CD14-positive monocyte (primary cell): ENCODE measurements at regions not wholly inside any gene's neighbourhood (a gene's known extent, or its start where the extent isn't known, plus 50 kb on each side); places are given as distances from the start of the nearest gene placed in this dataset.

ENCODE experiments used
- DNase-seq, 3 donors: peaks; one replicate each; pipeline ENCODE4 v3.0.0-alpha.2; 2011 to 2022
- H2AFZ ChIP-seq: 2 replicates; pipeline ENCODE4 v1.6.0; 2012; ENCODE audit warnings: mild to moderate bottlenecking, low read depth, low read length, inconsistent platforms; ENCODE audit not compliant: insufficient read depth, poor library complexity, severe bottlenecking
- H3K27ac ChIP-seq, 2 donors: 1 replicate in 1 of 2; 2 replicates in 1 of 2; pipeline ENCODE4 v1.5.1; 2012 to 2013; ENCODE audit warnings: low read length in 2 of 2, control low read depth in 1 of 2, inconsistent platforms in 1 of 2, low read depth in 1 of 2, mild to moderate bottlenecking in 1 of 2
- H3K27me3 ChIP-seq, 2 donors: one replicate each; pipeline versions ENCODE4 v1.6.0 to v1.6.1; 2011 to 2013; ENCODE audit warnings: low read length in 2 of 2; ENCODE audit not compliant: control insufficient read depth in 2 of 2, insufficient read depth in 2 of 2
- H3K36me3 ChIP-seq, 2 donors: replicated peaks in 1 of 2; 1 replicate in 1 of 2; 2 replicates in 1 of 2; pipeline versions ENCODE4 v1.5.1 to v1.6.1; 2012 to 2013; ENCODE audit warnings: low read length in 2 of 2, control low read depth in 1 of 2, inconsistent platforms in 1 of 2, mild to moderate bottlenecking in 1 of 2; ENCODE audit not compliant: insufficient read depth in 2 of 2, control insufficient read depth in 1 of 2
- H3K4me1 ChIP-seq, 2 donors: 1 replicate in 1 of 2; 2 replicates in 1 of 2; pipeline versions ENCODE4 v1.5.1 to v1.6.1; 2012 to 2013; ENCODE audit warnings: low read length in 2 of 2, control low read depth in 1 of 2, inconsistent platforms in 1 of 2, mild to moderate bottlenecking in 1 of 2, moderate library complexity in 1 of 2; ENCODE audit not compliant: insufficient read depth in 2 of 2, control insufficient read depth in 1 of 2
- H3K4me2 ChIP-seq: replicated peaks from 2 replicates; pipeline ENCODE3; 2012; ENCODE audit warnings: low read length, moderate library complexity, mild to moderate bottlenecking; ENCODE audit not compliant: poor library complexity, severe bottlenecking; ENCODE audit errors: extremely low read depth
- H3K4me3 ChIP-seq, 3 experiments: fragments of 200-600 bp in 1 of 3; sonication (generic) in 1 of 3; replicated peaks in 1 of 3; 1 replicate in 2 of 3; 2 replicates in 1 of 3; pipeline ENCODE4 v1.5.1; 2011 to 2013; ENCODE audit warnings: low read length in 3 of 3, mild to moderate bottlenecking in 3 of 3, control low read depth in 2 of 3, low read depth in 2 of 3, inconsistent platforms in 1 of 3, moderate library complexity in 1 of 3
- H3K79me2 ChIP-seq: 2 replicates; pipeline ENCODE4 v1.6.0; 2012; ENCODE audit warnings: mild to moderate bottlenecking, control low read depth, inconsistent platforms, low read length, moderate library complexity; ENCODE audit not compliant: insufficient read depth
- H3K9ac ChIP-seq: 2 replicates; pipeline ENCODE4 v1.6.0; 2017; ENCODE audit warnings: low read length, mild to moderate bottlenecking; ENCODE audit not compliant: insufficient read depth, poor library complexity, severe bottlenecking
- H3K9me3 ChIP-seq, 2 donors: replicated peaks in 1 of 2; 1 replicate in 1 of 2; 2 replicates in 1 of 2; pipeline versions ENCODE4 v1.5.1 to v1.6.1; 2012 to 2013; ENCODE audit warnings: low read length in 2 of 2, control low read depth in 1 of 2; ENCODE audit not compliant: control insufficient read depth in 1 of 2, insufficient read depth in 1 of 2
- H4K20me1 ChIP-seq: 2 replicates; pipeline ENCODE4 v1.6.0; 2012; ENCODE audit warnings: mild to moderate bottlenecking, low read length, control low read depth, moderate library complexity; ENCODE audit not compliant: insufficient read depth
- H3K27ac Mint-ChIP-seq, 7 donors: one replicate each; pipeline ENCODE4 v1.8.0; 2020; ENCODE audit warnings: mild to moderate bottlenecking in 7 of 7, mixed read lengths in 7 of 7, moderate library complexity in 6 of 7, inconsistent platforms in 2 of 7
- H3K27me3 Mint-ChIP-seq, 3 donors: one replicate each; pipeline ENCODE4 v1.8.0; 2021 to 2022; ENCODE audit warnings: low read depth in 3 of 3, mild to moderate bottlenecking in 3 of 3, mixed read lengths in 3 of 3, moderate library complexity in 3 of 3, inconsistent platforms in 1 of 3
- H3K36me3 Mint-ChIP-seq, 2 donors: one replicate each; pipeline ENCODE4 v1.8.0; 2020; ENCODE audit warnings: mixed read lengths in 2 of 2, inconsistent platforms in 1 of 2, mild to moderate bottlenecking in 1 of 2
- H3K4me1 Mint-ChIP-seq: one replicate; pipeline ENCODE4 v1.8.0; 2020; ENCODE audit warnings: mild to moderate bottlenecking, mixed read lengths
- H3K4me3 Mint-ChIP-seq, 2 donors: one replicate each; pipeline ENCODE4 v1.8.0; 2020; ENCODE audit warnings: mild to moderate bottlenecking in 2 of 2, mixed read lengths in 2 of 2, moderate library complexity in 1 of 2
- H3K9me3 Mint-ChIP-seq, 7 donors: one replicate each; pipeline ENCODE4 v1.8.0; 2020 to 2022; ENCODE audit warnings: mixed read lengths in 7 of 7, mild to moderate bottlenecking in 6 of 7, moderate library complexity in 6 of 7, inconsistent platforms in 2 of 7
- WGBS: methylation state at CpG from one replicate; pipeline ENCODE4 v1.1.5; 2013; ENCODE audit warnings: missing lambda C conversion rate; ENCODE audit not compliant: insufficient coverage; 5-methylcytosine and 5-hydroxymethylcytosine counted together
- intact Hi-C, 2 donors: fragments of 100-400 bp; cut with micrococcal nuclease; formaldehyde crosslinking; loops; one replicate each; pipeline versions ENCODE4 v1.15.0 to v1.15.1; 2023
- TF ChIP-seq, protein P1 (sequence below): fragments of 200-600 bp; IDR thresholded peaks from one replicate; pipeline ENCODE4 v1.8.0; 2022; ENCODE audit warnings: antibody characterized with exemption, mild to moderate bottlenecking

DNA sequence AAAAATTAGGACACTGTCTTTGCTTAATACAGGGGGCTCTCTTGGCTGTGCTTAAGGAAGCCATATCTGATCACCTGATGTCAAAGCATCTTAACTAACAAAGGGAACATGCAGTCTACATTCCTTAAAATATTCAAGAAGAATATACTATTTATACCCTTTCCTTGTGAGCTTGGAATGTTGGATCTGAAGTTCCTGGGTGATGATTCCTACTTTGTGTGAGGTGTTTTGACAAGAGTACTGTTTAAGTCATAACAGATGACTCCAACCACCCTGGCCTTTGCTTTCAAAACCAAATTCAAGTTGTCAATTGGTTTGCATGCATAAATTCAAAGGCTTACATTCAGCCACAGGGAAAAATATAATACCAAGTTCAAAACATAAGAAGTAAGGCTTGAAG is 862.7 kb upstream of the SEMA6D start:
- no peaks in the 10 kb centered on the region for H3K36me3 ChIP-seq
- H3K4me2 ChIP-seq = no peak overlapping the region
- Mint-ChIP-seq H3K27me3 (no peaks in the 10 kb centered on the region), H3K4me1 (no peaks in the 10 kb centered on the region), H3K36me3 (no peaks in the 10 kb centered on the region), H3K4me3 (no peak overlapping the region), H3K27ac (no peak overlapping the region), H3K9me3 (peaks cover 0 to 7% (median 2%) of the 10 kb centered on the region in 7 donors)
- H3K9me3 ChIP-seq = peaks cover 6 to 9% of the 10 kb centered on the region in 2 donors
- no peak overlapping the region for H3K9ac ChIP-seq
- H3K27me3 ChIP-seq = no peaks in the 10 kb centered on the region
- H3K4me3 ChIP-seq = no peak overlapping the region
- H3K79me2 ChIP-seq = no peaks in the 10 kb centered on the region
- intact Hi-C loops = no loop called here
- no peak overlapping the region for H3K27ac ChIP-seq
- TF ChIP-seq, protein P1, sequence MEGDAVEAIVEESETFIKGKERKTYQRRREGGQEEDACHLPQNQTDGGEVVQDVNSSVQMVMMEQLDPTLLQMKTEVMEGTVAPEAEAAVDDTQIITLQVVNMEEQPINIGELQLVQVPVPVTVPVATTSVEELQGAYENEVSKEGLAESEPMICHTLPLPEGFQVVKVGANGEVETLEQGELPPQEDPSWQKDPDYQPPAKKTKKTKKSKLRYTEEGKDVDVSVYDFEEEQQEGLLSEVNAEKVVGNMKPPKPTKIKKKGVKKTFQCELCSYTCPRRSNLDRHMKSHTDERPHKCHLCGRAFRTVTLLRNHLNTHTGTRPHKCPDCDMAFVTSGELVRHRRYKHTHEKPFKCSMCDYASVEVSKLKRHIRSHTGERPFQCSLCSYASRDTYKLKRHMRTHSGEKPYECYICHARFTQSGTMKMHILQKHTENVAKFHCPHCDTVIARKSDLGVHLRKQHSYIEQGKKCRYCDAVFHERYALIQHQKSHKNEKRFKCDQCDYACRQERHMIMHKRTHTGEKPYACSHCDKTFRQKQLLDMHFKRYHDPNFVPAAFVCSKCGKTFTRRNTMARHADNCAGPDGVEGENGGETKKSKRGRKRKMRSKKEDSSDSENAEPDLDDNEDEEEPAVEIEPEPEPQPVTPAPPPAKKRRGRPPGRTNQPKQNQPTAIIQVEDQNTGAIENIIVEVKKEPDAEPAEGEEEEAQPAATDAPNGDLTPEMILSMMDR = no peak
- no peaks in the 10 kb centered on the region for H3K4me1 ChIP-seq
- no peak for DNase-seq
- H2AFZ ChIP-seq = no peak overlapping the region
- no peaks in the 10 kb centered on the region for H4K20me1 ChIP-seq

DNA sequence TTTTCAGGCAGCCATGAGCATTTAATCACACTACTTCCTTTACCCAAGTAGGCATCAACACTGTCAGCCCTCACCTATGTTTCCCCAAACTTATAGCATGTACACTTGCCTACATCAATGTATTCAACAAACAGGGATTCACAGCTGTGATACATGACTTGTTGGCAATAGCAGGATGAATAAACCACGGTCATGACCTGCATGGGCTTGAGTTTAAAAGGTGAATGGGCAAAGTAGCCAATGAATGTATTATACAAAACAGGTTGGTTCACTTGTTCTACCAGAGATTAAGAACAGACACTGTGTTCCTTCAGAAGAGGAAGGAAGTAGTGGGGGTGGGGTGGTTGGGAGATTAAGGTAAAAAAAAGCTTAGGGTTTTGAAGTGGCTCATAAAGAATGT is 861.9 kb upstream of the SEMA6D start:
- no peak overlapping the region for H3K4me2 ChIP-seq
- no peaks in the 10 kb centered on the region for H4K20me1 ChIP-seq
- no peak overlapping the region for H3K9ac ChIP-seq
- no peaks in the 10 kb centered on the region for H3K79me2 ChIP-seq
- no peaks in the 10 kb centered on the region for H3K4me1 Mint-ChIP-seq
- H3K9me3 Mint-ChIP-seq = peaks cover 0 to 4% (median 3%) of the 10 kb centered on the region in 7 donors
- H3K27ac Mint-ChIP-seq = no peak overlapping the region
- DNase-seq = no peak
- TF ChIP-seq, protein P1 = no peak
- H3K4me3 Mint-ChIP-seq = no peak overlapping the region
- H3K36me3 ChIP-seq = no peaks in the 10 kb centered on the region
- H2AFZ ChIP-seq = no peak overlapping the region
- H3K4me3 ChIP-seq = no peak overlapping the region
- peaks cover 2 to 3% of the 10 kb centered on the region in 2 donors for H3K9me3 ChIP-seq
- H3K27me3 ChIP-seq = no peaks in the 10 kb centered on the region
- no peaks in the 10 kb centered on the region for H3K36me3 Mint-ChIP-seq
- H3K27ac ChIP-seq = no peak overlapping the region
- WGBS = no CpG with 5 or more reads among the region's 1 CpG
- H3K27me3 Mint-ChIP-seq = no peaks in the 10 kb centered on the region
- intact Hi-C loops = no loop called here
- no peaks in the 10 kb centered on the region for H3K4me1 ChIP-seq
